Frontal cortex (tissue), 3 donors: ENCODE measurements at regions not wholly inside any gene's neighbourhood (a gene's known extent, or its start where the extent isn't known, plus 50 kb on each side); places are given as distances from the start of the nearest gene placed in this dataset.
"Not testable (repeated sequence)": the region's sequence is repeated elsewhere in the genome, so short reads cannot be mapped to it uniquely, and the experiment has no call there.

ENCODE experiments used
- DNase-seq, 2 donors: peaks; one replicate each; pipeline ENCODE4 v3.0.0; 2012; ENCODE audit warnings: low spot score in 2 of 2
- FAIRE-seq: peaks from 2 replicates; lab custom pipeline; 2012; peaks lifted over from hg19 to GRCh38; lab: Jason Lieb, UNC
- donor health status: control.
- donor health status: control.
- donor health status: control.

DNA sequence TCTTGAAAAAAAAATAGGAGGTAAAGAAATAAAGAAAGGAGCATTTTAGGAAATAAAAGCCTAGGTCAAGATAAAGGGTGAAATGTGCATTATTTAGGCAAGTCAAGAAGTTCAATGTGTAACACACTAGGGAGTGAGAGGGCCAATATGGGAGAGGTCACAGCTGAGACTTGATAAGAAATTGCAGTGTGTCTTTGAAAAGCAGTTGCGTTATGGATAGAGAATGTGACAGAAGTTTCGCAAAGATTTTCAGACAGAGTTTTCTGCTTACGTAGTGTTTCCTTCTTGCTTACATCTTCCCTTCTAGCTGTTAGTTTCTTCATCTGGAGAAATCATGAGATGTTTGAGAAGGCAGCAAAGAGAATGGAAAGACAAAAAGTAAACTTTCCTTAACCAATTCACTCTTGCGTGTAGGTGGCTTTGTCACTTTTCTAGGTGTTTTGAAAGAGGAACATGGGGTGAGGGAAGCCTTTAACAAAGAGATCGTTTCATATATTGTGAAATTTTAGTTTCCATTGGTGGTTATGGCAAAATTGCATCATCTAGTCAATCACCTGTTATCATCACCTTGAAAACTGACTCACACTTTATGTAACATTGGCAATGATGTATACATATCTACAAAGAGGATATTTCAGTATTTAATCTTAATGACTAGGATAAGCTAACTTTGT, 975.5 kb downstream of the OLFM4 start:
- no peak for FAIRE-seq

GRCh38 chr13:54016542-54016941, 987.9 kb downstream of the OLFM4 start:
- no peak for DNase-seq
- no peak for FAIRE-seq

More for the DNA sequence above, 975.5 kb downstream of the OLFM4 start:
- DNase-seq: no peak

- FAIRE-seq (no peak), DNase-seq (no peak)
Observed at GRCh38 chr13:54018485-54018884, 989.9 kb downstream of the OLFM4 start.

DNA sequence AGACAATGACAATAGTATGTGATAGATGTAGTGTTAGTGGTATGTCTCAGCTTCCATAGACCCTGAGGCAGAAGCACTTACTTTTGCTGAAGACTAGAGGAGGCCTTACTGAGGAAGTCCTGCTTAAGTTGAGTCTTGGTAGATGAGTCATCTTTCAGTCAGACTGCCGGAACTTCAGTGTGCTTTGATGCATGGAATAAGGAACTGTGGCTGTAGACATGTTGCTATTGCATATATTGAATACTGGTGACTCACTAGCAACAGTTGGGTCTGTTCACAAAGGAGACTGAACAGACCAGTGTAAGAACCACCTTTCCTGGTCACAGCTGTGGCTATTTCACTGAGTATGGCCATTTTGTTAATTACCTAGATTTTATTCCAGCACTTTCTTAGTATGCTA, 1000.6 kb downstream of the OLFM4 start:
- FAIRE-seq (no peak), DNase-seq (no peak)

- DNase-seq (no peak), FAIRE-seq (no peak)
Observed at GRCh38 chr13:54029720-54030119, 1001.1 kb downstream of the OLFM4 start.

- DNase-seq: no peak
- FAIRE-seq: no peak
Observed at GRCh38 chr13:54033323-54033861, 1004.8 kb downstream of the OLFM4 start.

DNA sequence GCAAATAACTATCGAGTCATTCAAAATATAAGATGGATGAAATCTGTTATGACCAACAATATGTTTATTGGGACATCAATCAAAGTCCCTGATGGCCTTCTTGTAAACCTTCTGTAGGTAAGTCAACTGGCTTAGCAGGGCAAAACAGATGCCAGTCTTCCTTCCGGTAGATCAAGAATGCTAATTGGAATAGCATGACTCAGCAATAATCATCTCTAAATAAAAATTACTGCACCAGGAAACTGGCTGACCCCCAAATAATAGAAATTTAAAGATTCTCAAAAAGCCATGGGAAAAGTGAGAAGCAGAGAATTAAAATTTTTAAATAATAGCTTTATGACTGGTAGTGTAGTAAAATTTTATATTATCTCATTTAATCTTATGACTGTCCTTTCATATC, 1005.4 kb downstream of the OLFM4 start:
- no peak for DNase-seq
- no peak for FAIRE-seq

GRCh38 chr13:54057416-54057815, 1028.8 kb downstream of the OLFM4 start:
- not testable (repeated sequence) for FAIRE-seq, DNase-seq

- FAIRE-seq, DNase-seq: not testable (repeated sequence)
Observed at GRCh38 chr13:54069958-54070357, 1041.3 kb downstream of the OLFM4 start.

- DNase-seq: no peak
- no peak for FAIRE-seq
Observed at GRCh38 chr13:54077569-54077968, 1049.0 kb downstream of the OLFM4 start.

- no peak for FAIRE-seq
Observed at GRCh38 chr13:54078271-54078870, 1049.8 kb downstream of the OLFM4 start.

GRCh38 chr13:54082309-54082708, 1053.7 kb downstream of the OLFM4 start:
- not testable (repeated sequence) for DNase-seq, FAIRE-seq

More at GRCh38 chr13:54078271-54078870, 1049.8 kb downstream of the OLFM4 start:
- DNase-seq: no peak

DNA sequence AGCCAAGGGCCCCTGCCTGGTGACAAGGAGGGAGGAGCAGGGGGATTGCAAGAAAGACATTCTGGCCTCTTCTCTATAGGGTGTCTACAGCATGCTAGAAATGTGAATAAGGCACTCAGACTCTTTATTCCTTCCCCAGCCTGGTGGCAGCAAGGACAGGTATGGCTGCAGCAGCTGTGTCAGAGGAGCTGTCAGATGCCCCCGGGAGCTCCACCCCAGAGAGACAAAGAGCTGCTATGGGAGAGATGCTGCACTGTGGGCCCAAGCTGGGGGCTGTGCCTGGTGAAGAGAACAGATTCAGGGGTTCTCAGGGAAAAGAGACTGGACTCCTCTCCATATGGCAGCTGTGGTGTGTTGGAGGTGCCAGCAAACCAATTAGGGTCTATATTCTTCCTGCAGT, 1063.3 kb downstream of the OLFM4 start:
- DNase-seq (no peak), FAIRE-seq (no peak)

- no peak for DNase-seq
- FAIRE-seq: no peak
Observed at GRCh38 chr13:54092686-54093085, 1064.1 kb downstream of the OLFM4 start.

DNA sequence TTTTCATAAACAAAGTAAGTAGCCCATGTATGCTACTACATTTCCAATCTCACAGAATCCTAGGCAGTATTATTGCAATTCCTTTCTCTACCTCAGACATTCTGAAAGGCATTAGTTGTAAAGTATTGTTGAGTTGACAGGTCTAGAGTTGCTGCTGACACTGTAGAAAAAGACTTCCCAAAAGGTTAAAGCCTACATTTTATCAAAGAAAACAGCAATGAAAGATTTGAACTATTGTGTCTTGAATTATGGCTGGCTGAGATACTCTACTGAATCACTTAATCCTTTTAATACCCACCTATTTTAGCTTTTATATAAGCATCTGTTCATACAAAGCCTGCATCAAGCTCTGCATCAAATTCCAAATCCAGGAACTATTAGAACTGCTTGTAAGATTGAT, 1082.0 kb downstream of the OLFM4 start:
- no peak for DNase-seq
- FAIRE-seq: no peak

GRCh38 chr13:54124700-54125099, 1096.1 kb downstream of the OLFM4 start:
- DNase-seq (no peak), FAIRE-seq (no peak)

DNA sequence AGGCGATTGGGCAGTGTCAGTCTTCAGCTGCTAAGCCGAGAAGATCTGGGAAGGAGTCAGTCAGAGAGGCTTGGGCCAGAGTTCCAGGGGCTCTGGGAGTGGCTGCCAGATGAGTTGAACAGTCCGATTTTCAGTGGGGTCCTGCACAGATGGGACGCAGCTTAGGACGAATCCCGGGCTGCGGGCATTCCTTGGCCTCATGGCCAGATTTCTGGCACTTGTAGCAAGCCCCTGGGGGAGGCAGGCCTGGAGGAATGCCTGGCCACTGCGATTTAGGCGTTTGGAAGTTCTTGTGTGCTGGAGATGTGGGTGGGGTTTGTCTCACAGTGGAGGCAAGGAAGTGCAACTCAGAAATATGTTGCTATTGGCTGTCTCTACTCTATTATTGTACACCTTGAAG, 1102.3 kb downstream of the OLFM4 start:
- FAIRE-seq, DNase-seq: not testable (repeated sequence)

GRCh38 chr13:54131433-54131832, 1102.8 kb downstream of the OLFM4 start:
- not testable (repeated sequence) for FAIRE-seq, DNase-seq

DNA sequence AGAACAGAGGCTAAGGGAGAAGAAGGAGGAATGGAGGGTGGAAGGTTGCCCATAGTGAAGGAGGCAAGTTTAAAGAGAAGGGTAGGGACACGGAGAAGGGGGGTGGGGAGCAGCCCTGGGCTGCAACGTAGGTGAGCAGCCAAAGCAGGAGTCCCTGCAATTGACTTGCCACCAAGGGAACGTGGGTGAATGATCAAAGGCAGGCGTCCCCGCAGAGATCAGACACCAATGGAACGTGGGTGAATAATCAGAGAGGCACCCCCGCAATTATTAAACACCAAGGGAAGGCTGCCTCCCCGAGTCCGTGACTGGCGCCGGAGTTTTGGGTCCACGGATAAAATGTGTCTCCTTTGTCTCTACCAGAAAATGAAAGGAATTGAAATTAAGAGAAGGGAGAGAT, 1103.5 kb downstream of the OLFM4 start:
- DNase-seq, FAIRE-seq: not testable (repeated sequence)

DNA sequence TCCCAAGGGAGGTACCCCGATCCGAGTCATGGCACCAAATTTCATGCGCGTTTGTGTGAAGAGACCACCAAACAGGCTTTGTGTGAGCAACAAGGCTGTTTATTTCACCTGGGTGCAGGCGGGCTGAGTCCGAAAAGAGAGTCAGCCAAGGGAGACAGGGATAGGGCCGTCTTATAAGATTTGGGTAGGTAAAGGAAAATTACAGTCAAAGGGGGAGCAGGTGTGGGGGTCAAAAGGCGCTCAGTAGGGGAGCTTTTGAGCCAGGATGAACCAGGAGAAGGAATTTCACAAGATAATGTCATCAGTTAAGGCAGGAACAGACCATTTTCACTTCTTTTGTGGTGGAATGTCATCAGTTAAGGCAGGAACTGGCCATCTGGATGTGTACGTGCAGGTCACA, 1104.1 kb downstream of the OLFM4 start:
- not testable (repeated sequence) for FAIRE-seq, DNase-seq

DNA sequence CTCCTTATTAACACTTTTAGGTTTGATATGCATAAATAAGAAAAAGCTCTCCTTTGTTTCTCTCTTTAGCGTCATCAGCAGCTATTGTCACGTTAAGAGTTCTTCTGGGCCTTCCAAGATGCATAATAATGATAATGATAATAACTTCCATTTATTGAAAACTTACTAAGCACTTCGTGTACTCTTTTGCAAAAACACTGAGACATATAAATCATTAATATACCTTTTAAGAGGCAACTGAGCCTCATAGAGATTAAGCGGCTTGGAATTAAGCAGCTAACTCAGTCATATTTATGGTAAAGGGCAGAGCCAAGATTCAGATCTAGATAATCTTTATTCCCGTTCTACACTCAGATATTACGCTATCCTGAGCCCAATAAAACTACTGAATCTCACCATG, 1105.1 kb downstream of the OLFM4 start:
- FAIRE-seq (no peak), DNase-seq (no peak)
